ENCODE measurements at regions not wholly inside any gene's neighbourhood (a gene's known extent, or its start where the extent isn't known, plus 50 kb on each side); places are given as distances from the start of the nearest gene placed in this dataset.

DNA sequence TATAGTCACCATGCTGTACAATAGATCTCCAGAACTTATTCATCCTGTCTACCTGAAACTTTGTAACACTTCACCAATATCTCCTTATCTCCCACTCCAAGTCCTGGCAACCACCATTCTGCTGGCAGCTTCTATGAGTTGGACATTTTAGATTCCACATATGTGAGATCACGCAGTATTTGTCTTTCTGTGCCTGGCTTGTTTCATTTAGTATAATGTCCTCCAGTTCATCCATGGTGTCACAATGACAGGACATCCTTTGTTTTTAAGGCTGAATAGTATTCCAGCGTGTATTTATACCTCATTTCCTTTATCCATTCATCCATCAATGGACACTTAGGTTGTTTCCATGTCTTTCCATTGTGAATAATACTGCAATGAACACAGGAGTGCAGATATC, 198.7 kb downstream of the QDPR start:
- H3K36me3 Mint-ChIP-seq (ENCODE audit: insufficient read depth, unreplicated experiment) = no peaks in the 10 kb centered on the region
- no peaks in the 10 kb centered on the region for H3K4me1 Mint-ChIP-seq (ENCODE audit: low read depth, unreplicated experiment)
- H3K9me3 Mint-ChIP-seq (ENCODE audit: low read depth, unreplicated experiment) = peaks cover 2% of the 10 kb centered on the region
- H3K27me3 Mint-ChIP-seq (ENCODE audit: unreplicated experiment) = peaks cover 19% of the 10 kb centered on the region
- BruUV-seq (replicated peaks) = no TSS peak
- intact Hi-C loops (cut with micrococcal nuclease; ENCODE audit: unreplicated experiment) = no loop called here
- no peak for DNase-seq
- H3K27ac Mint-ChIP-seq (ENCODE audit: unreplicated experiment) = no peak overlapping the region
- TF ChIP-seq, protein P1, sequence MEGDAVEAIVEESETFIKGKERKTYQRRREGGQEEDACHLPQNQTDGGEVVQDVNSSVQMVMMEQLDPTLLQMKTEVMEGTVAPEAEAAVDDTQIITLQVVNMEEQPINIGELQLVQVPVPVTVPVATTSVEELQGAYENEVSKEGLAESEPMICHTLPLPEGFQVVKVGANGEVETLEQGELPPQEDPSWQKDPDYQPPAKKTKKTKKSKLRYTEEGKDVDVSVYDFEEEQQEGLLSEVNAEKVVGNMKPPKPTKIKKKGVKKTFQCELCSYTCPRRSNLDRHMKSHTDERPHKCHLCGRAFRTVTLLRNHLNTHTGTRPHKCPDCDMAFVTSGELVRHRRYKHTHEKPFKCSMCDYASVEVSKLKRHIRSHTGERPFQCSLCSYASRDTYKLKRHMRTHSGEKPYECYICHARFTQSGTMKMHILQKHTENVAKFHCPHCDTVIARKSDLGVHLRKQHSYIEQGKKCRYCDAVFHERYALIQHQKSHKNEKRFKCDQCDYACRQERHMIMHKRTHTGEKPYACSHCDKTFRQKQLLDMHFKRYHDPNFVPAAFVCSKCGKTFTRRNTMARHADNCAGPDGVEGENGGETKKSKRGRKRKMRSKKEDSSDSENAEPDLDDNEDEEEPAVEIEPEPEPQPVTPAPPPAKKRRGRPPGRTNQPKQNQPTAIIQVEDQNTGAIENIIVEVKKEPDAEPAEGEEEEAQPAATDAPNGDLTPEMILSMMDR (IDR thresholded peaks at IDR 0.05; ENCODE audit: unreplicated experiment) = no peak
- H3K4me3 Mint-ChIP-seq (ENCODE audit: low read depth, unreplicated experiment) = no peak overlapping the region
- CTCF ChIA-PET = no interaction called here

DNA sequence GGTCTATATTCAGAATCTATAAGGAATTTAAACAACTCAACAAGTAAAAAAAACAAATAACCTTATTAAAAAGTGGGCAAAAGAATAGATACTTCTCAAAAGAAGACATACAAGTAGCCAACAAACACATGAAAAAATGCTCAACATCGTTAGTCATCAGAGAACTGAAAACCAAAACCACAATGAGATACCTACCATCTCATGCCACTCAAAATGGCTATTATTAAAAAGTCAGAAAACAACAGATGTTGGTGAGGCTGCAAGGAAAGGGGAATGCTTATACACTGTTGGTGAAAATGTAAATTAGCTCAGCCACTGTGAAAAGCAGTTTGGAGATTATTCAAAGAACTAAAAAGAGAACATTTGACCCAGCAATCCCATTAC, 201.6 kb downstream of the QDPR start:
- TF ChIP-seq, protein P1 (IDR thresholded peaks at IDR 0.05; ENCODE audit: unreplicated experiment) = no peak
- Mint-ChIP-seq H3K27ac (ENCODE audit: unreplicated experiment) (no peak overlapping the region), H3K4me1 (ENCODE audit: low read depth, unreplicated experiment) (no peaks in the 10 kb centered on the region), H3K36me3 (ENCODE audit: insufficient read depth, unreplicated experiment) (no peaks in the 10 kb centered on the region), H3K27me3 (ENCODE audit: unreplicated experiment) (peaks cover 19% of the 10 kb centered on the region), H3K9me3 (ENCODE audit: low read depth, unreplicated experiment) (peaks cover 2% of the 10 kb centered on the region), H3K4me3 (ENCODE audit: low read depth, unreplicated experiment) (no peak overlapping the region)
- DNase-seq = no peak
- CTCF ChIA-PET = no interaction called here
- no TSS peak for BruUV-seq (replicated peaks)
- intact Hi-C loops (cut with micrococcal nuclease; ENCODE audit: unreplicated experiment) = no loop called here

DNA sequence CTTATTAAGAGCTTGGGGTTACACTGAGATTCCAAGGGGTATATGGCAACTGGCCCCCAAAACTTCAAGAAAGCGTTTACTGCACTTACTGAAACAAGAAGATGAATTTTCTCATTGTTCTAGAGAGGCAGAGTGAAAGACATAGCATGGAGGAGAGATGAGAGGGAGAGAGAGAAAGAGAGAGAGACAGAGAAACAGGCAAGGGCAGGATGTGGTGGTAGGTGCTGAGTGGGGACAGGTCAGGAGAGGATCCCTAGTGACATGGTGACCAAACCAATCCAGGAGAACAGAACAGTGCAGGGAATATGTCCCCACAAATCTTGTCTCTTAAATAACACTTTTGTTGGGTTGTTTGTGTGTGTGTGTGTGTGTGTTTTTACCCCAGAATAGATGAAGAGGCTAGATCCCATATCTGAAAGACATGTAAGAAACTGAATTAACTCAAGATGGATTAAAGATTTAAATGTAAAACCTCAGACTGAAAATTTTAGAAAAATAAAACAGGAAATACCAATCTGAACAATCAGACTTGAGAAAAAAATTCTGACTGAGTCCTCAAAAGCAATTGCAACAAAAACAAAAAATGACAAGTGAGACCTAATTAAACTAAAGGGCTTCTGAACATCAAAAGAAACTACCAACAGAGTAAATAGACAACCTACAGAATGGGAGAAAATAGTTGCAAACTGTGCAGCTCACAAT, 202.2 kb downstream of the QDPR start:
- no peak overlapping the region for H3K27ac Mint-ChIP-seq (ENCODE audit: unreplicated experiment)
- TF ChIP-seq, protein P1 (IDR thresholded peaks at IDR 0.05; ENCODE audit: unreplicated experiment) = no peak
- DNase-seq = no peak
- no TSS peak for BruUV-seq (replicated peaks)
- peaks cover 2% of the 10 kb centered on the region for H3K9me3 Mint-ChIP-seq (ENCODE audit: low read depth, unreplicated experiment)
- H3K4me1 Mint-ChIP-seq (ENCODE audit: low read depth, unreplicated experiment) = no peaks in the 10 kb centered on the region
- CTCF ChIA-PET = no interaction called here
- intact Hi-C loops (cut with micrococcal nuclease; ENCODE audit: unreplicated experiment) = no loop called here
- peaks cover 19% of the 10 kb centered on the region for H3K27me3 Mint-ChIP-seq (ENCODE audit: unreplicated experiment)
- H3K36me3 Mint-ChIP-seq (ENCODE audit: insufficient read depth, unreplicated experiment) = no peaks in the 10 kb centered on the region
- no peak overlapping the region for H3K4me3 Mint-ChIP-seq (ENCODE audit: low read depth, unreplicated experiment)

DNA sequence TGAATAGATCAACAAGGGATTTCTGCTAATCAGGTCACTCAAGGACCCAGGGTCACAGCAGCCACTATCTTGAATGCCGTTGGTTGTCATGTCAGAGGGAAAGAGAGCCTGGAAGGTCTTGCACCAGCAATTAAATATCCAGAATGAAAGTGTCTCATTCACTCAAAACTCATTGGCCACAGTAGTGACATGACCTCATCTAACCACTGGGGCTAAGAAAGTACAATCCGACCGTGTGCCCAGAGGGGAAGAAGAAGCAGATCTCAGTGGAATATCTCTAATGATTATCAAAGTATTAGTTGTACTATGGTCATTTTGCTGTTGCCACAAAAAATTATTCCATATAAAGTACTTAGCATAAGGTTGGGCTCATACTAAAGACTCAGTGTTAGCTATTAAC, 210.0 kb downstream of the QDPR start:
- BruUV-seq (replicated peaks) = no TSS peak
- TF ChIP-seq, protein P1 (IDR thresholded peaks at IDR 0.05; ENCODE audit: unreplicated experiment) = no peak
- Mint-ChIP-seq H3K27ac (ENCODE audit: unreplicated experiment) (no peak overlapping the region), H3K36me3 (ENCODE audit: insufficient read depth, unreplicated experiment) (no peaks in the 10 kb centered on the region), H3K27me3 (ENCODE audit: unreplicated experiment) (no peaks in the 10 kb centered on the region), H3K9me3 (ENCODE audit: low read depth, unreplicated experiment) (peaks cover 3% of the 10 kb centered on the region), H3K4me3 (ENCODE audit: low read depth, unreplicated experiment) (no peak overlapping the region), H3K4me1 (ENCODE audit: low read depth, unreplicated experiment) (no peaks in the 10 kb centered on the region)
- CTCF ChIA-PET = no interaction called here
- DNase-seq = no peak
- intact Hi-C loops (cut with micrococcal nuclease; ENCODE audit: unreplicated experiment) = no loop called here
